ENCODE measurements at regions not wholly inside any gene's neighbourhood (a gene's known extent, or its start where the extent isn't known, plus 50 kb on each side); places are given as distances from the start of the nearest gene placed in this dataset.

DNA sequence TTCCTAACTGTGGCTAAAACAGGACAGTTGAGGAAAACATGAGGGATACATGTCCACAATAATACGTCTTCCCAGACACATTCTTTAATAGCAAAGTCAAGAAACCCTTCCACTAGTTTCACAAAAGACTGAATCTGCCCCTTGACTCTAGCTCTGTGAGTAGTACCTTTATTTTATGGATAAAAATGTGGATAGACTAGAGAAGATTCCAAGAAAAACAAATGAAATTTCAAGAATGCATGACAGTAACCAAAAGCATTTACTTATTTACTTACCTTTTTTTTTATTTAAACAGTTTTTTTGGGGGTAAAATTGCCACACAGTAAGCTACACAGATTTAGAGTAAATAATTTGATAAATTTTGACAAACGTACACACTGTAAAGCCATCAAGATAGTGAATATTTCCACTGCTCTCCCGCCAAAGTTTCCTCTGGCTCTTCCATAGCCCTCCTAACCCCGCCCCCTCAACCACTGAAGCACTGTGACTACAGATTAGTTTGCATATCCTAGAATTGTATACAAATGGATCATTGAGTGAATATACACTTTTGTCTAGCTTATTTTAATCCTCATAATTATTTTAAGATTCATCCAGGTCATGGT is 420.4 kb upstream of the ZMIZ1 start:
- TF ChIP-seq, protein P1, sequence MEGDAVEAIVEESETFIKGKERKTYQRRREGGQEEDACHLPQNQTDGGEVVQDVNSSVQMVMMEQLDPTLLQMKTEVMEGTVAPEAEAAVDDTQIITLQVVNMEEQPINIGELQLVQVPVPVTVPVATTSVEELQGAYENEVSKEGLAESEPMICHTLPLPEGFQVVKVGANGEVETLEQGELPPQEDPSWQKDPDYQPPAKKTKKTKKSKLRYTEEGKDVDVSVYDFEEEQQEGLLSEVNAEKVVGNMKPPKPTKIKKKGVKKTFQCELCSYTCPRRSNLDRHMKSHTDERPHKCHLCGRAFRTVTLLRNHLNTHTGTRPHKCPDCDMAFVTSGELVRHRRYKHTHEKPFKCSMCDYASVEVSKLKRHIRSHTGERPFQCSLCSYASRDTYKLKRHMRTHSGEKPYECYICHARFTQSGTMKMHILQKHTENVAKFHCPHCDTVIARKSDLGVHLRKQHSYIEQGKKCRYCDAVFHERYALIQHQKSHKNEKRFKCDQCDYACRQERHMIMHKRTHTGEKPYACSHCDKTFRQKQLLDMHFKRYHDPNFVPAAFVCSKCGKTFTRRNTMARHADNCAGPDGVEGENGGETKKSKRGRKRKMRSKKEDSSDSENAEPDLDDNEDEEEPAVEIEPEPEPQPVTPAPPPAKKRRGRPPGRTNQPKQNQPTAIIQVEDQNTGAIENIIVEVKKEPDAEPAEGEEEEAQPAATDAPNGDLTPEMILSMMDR (IDR thresholded peaks at IDR 0.05; ENCODE audit: borderline replicate concordance) = no peak
- intact Hi-C loops (cut with micrococcal nuclease) = no loop called here
- Histone ChIP-seq H3K36me3 (no peaks in the 10 kb centered on the region), H3K27ac (replicated peaks) (no peak overlapping the region), H3K27me3 (ENCODE audit: low read depth) (no peaks in the 10 kb centered on the region), H3K9me3 (replicated peaks) (peaks cover 5% of the 10 kb centered on the region), H3K4me1 (no peaks in the 10 kb centered on the region), H3K4me3 (no peak overlapping the region)
- no peak for DNase-seq

DNA sequence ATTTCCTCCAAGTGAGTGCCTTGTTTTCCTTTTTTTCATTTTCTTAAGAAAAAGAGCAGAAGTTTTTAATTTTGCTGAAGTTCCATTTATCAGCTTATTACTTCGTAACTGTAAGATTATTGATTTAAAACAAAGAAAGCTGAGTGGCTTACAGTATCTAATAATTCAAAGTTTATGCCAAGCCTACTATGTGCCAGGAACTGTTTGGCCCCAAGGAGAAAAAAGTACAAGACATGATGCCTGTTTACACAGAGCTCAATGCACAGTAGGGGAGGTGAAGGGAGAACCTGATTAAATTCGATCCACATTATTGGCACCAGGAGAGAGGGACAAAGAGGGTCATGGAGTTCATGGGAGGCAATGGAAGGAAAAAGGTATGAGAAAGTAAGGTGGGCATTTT is 419.3 kb upstream of the ZMIZ1 start:
- DNase-seq = no peak
- no peak overlapping the region for H3K4me3 ChIP-seq
- peaks cover 5% of the 10 kb centered on the region for H3K9me3 ChIP-seq (replicated peaks)
- no peak overlapping the region for H3K27ac ChIP-seq (replicated peaks)
- H3K36me3 ChIP-seq = no peaks in the 10 kb centered on the region
- no peaks in the 10 kb centered on the region for H3K4me1 ChIP-seq
- intact Hi-C loops (cut with micrococcal nuclease) = no loop called here
- TF ChIP-seq, protein P1 (IDR thresholded peaks at IDR 0.05; ENCODE audit: borderline replicate concordance) = no peak
- H3K27me3 ChIP-seq (ENCODE audit: low read depth) = no peaks in the 10 kb centered on the region

DNA sequence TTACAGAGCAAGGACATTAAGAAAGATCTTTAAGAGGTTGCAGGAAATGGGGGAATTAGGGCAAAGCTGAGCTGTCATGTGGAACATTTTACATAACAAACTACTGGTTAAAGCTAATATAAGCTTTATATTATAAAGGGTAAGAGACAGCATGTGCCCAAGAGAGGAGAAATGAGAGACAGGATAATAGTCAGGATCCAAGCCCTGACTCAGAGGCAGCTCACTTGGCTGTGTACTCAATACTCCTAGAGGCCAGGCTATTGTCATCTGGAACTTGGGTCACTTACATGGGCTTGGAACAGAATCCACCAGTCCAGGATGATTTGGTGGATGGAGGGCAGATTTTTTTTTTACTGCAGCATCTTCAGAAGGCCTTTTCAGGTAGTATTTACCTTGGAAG is 418.6 kb upstream of the ZMIZ1 start:
- H3K9me3 ChIP-seq (replicated peaks) = no peaks in the 10 kb centered on the region
- H3K27me3 ChIP-seq (ENCODE audit: low read depth) = no peaks in the 10 kb centered on the region
- DNase-seq = no peak
- no peaks in the 10 kb centered on the region for H3K4me1 ChIP-seq
- no peak overlapping the region for H3K4me3 ChIP-seq
- H3K36me3 ChIP-seq = no peaks in the 10 kb centered on the region
- TF ChIP-seq, protein P1 (IDR thresholded peaks at IDR 0.05; ENCODE audit: borderline replicate concordance) = no peak
- H3K27ac ChIP-seq (replicated peaks) = no peak overlapping the region
- intact Hi-C loops (cut with micrococcal nuclease) = no loop called here

DNA sequence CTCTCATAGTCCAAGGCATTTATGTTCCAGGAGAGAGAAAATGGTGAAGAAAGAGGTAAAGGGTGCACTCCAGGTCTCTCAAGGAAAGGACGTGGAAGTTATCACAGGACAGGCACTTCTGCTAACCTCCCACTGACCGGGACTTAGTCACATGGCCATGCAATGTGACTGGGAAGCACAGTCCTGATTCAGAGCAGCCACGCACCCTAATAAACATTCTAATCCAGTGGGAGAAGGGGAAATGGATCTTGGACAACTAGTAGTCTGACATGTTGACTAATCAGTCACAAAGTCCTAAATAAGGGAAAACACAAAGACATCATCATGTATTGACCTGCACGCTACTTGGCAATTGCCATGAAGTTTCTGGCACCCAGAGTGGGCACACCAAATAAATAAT is 417.5 kb upstream of the ZMIZ1 start:
- Histone ChIP-seq H3K4me3 (no peak overlapping the region), H3K9me3 (replicated peaks) (no peaks in the 10 kb centered on the region), H3K27ac (replicated peaks) (no peak overlapping the region), H3K27me3 (ENCODE audit: low read depth) (no peaks in the 10 kb centered on the region), H3K36me3 (no peaks in the 10 kb centered on the region), H3K4me1 (no peaks in the 10 kb centered on the region)
- TF ChIP-seq, protein P1 (IDR thresholded peaks at IDR 0.05; ENCODE audit: borderline replicate concordance) = no peak
- intact Hi-C loops (cut with micrococcal nuclease) = no loop called here
- no peak for DNase-seq

DNA sequence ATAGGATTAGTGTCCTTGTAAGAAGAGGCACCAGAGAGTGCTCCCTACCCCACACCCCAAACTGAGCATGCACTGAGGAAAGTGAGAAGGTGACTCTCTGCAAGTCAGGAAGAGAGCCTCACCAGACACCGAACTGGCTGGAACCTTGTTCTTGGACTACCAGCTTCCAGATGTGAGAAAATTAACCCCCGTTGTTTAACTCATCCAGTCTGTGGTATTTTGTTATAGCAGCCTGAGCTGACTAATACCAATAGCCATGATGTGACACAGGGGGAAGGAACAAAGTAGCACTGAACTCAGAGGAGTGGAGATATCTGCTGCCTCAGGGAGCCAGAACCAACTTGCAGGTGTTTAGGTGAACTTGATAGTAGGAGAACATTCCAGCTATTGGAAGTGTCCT is 415.2 kb upstream of the ZMIZ1 start:
- Histone ChIP-seq H3K27ac (replicated peaks) (no peak overlapping the region), H3K27me3 (ENCODE audit: low read depth) (no peaks in the 10 kb centered on the region), H3K4me1 (no peaks in the 10 kb centered on the region), H3K36me3 (no peaks in the 10 kb centered on the region), H3K4me3 (no peak overlapping the region), H3K9me3 (replicated peaks) (no peaks in the 10 kb centered on the region)
- intact Hi-C loops (cut with micrococcal nuclease) = no loop called here
- DNase-seq = no peak
- TF ChIP-seq, protein P1 (IDR thresholded peaks at IDR 0.05; ENCODE audit: borderline replicate concordance) = no peak
